HepG2 (cell line): ENCODE measurements at regions not wholly inside any gene's neighbourhood (a gene's known extent, or its start where the extent isn't known, plus 50 kb on each side); places are given as distances from the start of the nearest gene placed in this dataset.
"Not testable (repeated sequence)": the region's sequence is repeated elsewhere in the genome, so short reads cannot be mapped to it uniquely, and the experiment has no call there.

ENCODE experiments used
- ATAC-seq: fragments of 200-7000 bp; cut with Tn5 transposase; 3 replicates; pipeline ENCODE4 v1.9.1; 2020; ENCODE audit warnings: mild to moderate bottlenecking, moderate library complexity
- BruUV-seq: library from RNA; stranded (reverse); fragments of 400-500 nt; replicated peaks from 2 replicates; lab custom pipeline; 2021; lab: Mats Ljungman, UMichigan
- CTCF ChIA-PET: fragments of 300-600 bp; formaldehyde crosslinking; extraction: SDS; loops from one replicate; lab custom pipeline; 2021; ENCODE audit warnings: low total read pairs, inconsistent platforms, low intra/inter-chr PET ratio; lab: Yijun Ruan, JAX
- POLR2A ChIA-PET: fragments of 350-600 bp; sonication (Branson Sonifier 250); formaldehyde crosslinking; loops from one replicate; lab custom pipeline; 2020; ENCODE audit warnings: antibody characterized with exemption, inconsistent platforms; lab: Yijun Ruan, JAX
- DNase-seq: peaks from one replicate; pipeline ENCODE4 v3.0.0-alpha.2; 2015; ENCODE audit warnings: low spot score
- FAIRE-seq: peaks from 3 replicates; lab custom pipeline; 2011; peaks lifted over from hg19 to GRCh38; lab: Jason Lieb, UNC
- H2AFZ ChIP-seq: one replicate; pipeline ENCODE4 v1.6.1; 2011; ENCODE audit warnings: low read length, inconsistent platforms
- H3K27ac ChIP-seq: fragments of 300-600 bp; 3 replicates; pipeline ENCODE4 v1.8.0; 2011; ENCODE audit warnings: mixed run types, mild to moderate bottlenecking, mixed read lengths, low read length, inconsistent platforms; ENCODE audit not compliant: insufficient read depth; ENCODE audit errors: extremely low read length
- H3K27me3 ChIP-seq, 2 experiments: fragments of 200-600 bp in 1 of 2; 2 replicates in 1 of 2; 3 replicates in 1 of 2; pipeline versions ENCODE4 v1.6.0 to v1.8.0; 2011; ENCODE audit warnings: low read length in 2 of 2, mild to moderate bottlenecking in 2 of 2, moderate library complexity in 2 of 2, inconsistent platforms in 1 of 2; ENCODE audit not compliant: insufficient read depth in 2 of 2, control insufficient read depth in 1 of 2
- H3K36me3 ChIP-seq, 2 experiments: fragments of 200-600 bp in 1 of 2; replicated peaks in 1 of 2; 2 replicates in 1 of 2; 3 replicates in 1 of 2; pipeline versions ENCODE4 v1.5.1 to v1.8.0; 2011; ENCODE audit warnings: low read length in 2 of 2, inconsistent platforms in 1 of 2; ENCODE audit not compliant: insufficient read depth in 2 of 2, control insufficient read depth in 1 of 2
- H3K4me1 ChIP-seq: 2 replicates; pipeline ENCODE4 v1.5.1; 2012; ENCODE audit warnings: low read length, inconsistent platforms; ENCODE audit not compliant: insufficient read depth
- H3K4me2 ChIP-seq: 2 replicates; pipeline ENCODE4 v1.6.0; 2011; ENCODE audit warnings: low read depth, low read length, inconsistent platforms
- H3K4me3 ChIP-seq, 3 experiments: fragments of 200-600 bp in 1 of 3; sonication (generic), shearing (Covaris generic) in 1 of 3; replicated peaks in 1 of 3; 2 replicates each; pipeline ENCODE4 v1.5.1; 2011 to 2016; ENCODE audit warnings: low read length in 3 of 3, inconsistent platforms in 2 of 3, low read depth in 2 of 3, mild to moderate bottlenecking in 2 of 3, control low read depth in 1 of 3, mixed read lengths in 1 of 3; ENCODE audit not compliant: insufficient read depth in 1 of 3
- H3K79me2 ChIP-seq: one replicate; pipeline ENCODE4 v1.6.1; 2011; ENCODE audit warnings: low read length, inconsistent platforms; ENCODE audit not compliant: insufficient read depth
- H3K9ac ChIP-seq: 2 replicates; pipeline ENCODE4 v1.6.0; 2011; ENCODE audit warnings: mild to moderate bottlenecking, low read depth, low read length, inconsistent platforms; ENCODE audit not compliant: insufficient read depth
- H3K9me3 ChIP-seq: 2 replicates; pipeline ENCODE4 v1.5.1; 2012; ENCODE audit warnings: mild to moderate bottlenecking, low read length
- H4K20me1 ChIP-seq: 2 replicates; pipeline ENCODE4 v1.6.0; 2011; ENCODE audit warnings: inconsistent platforms, mild to moderate bottlenecking, low read length, moderate library complexity; ENCODE audit not compliant: insufficient read depth
- NR2F2 ChIP-seq: IDR thresholded peaks from 2 replicates; pipeline ENCODE4 v1.6.1; 2012; ENCODE audit warnings: low read depth, inconsistent platforms, borderline replicate concordance
- PLSCR1 ChIP-seq: sonication (generic); formaldehyde crosslinking; IDR thresholded peaks from 2 replicates; pipeline ENCODE4 v1.5.0; 2020; ENCODE audit warnings: missing genetic modification reagents, mild to moderate bottlenecking, borderline replicate concordance
- RBM39 ChIP-seq: fragments of 200-400 bp; formaldehyde crosslinking; IDR thresholded peaks from one replicate; pipeline ENCODE4 v1.6.1; 2018; ENCODE audit warnings: antibody characterized with exemption, mild to moderate bottlenecking, low read depth, low read length; ENCODE audit not compliant: poor library complexity, severe bottlenecking
- SRF ChIP-seq: IDR thresholded peaks from 2 replicates; pipeline ENCODE4 v1.6.1; 2011; ENCODE audit warnings: mild to moderate bottlenecking, low read depth, low read length, moderate library complexity
- YEATS2 ChIP-seq: sonication (generic); formaldehyde crosslinking; IDR thresholded peaks from 2 replicates; pipeline ENCODE4 v1.4.0; 2020; ENCODE audit warnings: missing genetic modification reagents, borderline replicate concordance
- ZKSCAN1 ChIP-seq: fragments of 150-350 bp; IDR thresholded peaks from 2 replicates; pipeline ENCODE4 v1.6.1; 2014; ENCODE audit warnings: low read length
- ZMYM4 ChIP-seq: sonication (generic); formaldehyde crosslinking; IDR thresholded peaks from 2 replicates; pipeline ENCODE4 v1.8.1; 2023; ENCODE audit warnings: mild to moderate bottlenecking, missing genetic modification reagents
- ZNF280D ChIP-seq: sonication (generic); formaldehyde crosslinking; IDR thresholded peaks from 2 replicates; pipeline ENCODE4 v1.5.1; 2020; ENCODE audit warnings: mild to moderate bottlenecking, missing genetic modification reagents
- ZSCAN30 ChIP-seq: sonication (generic); formaldehyde crosslinking; IDR thresholded peaks from 2 replicates; pipeline ENCODE4 v1.5.0; 2020; ENCODE audit warnings: mild to moderate bottlenecking, missing genetic modification reagents
- WGBS: methylation state at CpG from one replicate; pipeline ENCODE4 v1.1.6; 2017; ENCODE audit warnings: low lambda C conversion rate; 5-methylcytosine and 5-hydroxymethylcytosine counted together
- in situ Hi-C: cut with HindIII; loops from 2 replicates; pipeline ENCODE4 v1.10.0; 2017; ENCODE audit warnings: low pct_unique_long_range_greater_than_20kb; ENCODE audit not compliant: extremely low pct_ligation_motif_present
- intact Hi-C: fragments of 100-400 bp; cut with micrococcal nuclease; formaldehyde crosslinking; loops from one replicate; pipeline ENCODE4 v1.10.0; 2022; ENCODE audit not compliant: unreplicated experiment

GRCh38 chr22:16700390-16700789, 107.8 kb upstream of the CCT8L2 start:
- intact Hi-C loops, H3K9ac ChIP-seq, H3K4me1 ChIP-seq, H3K4me2 ChIP-seq, DNase-seq, H3K27ac ChIP-seq, in situ Hi-C loops, H3K27me3 ChIP-seq, CTCF ChIA-PET, H4K20me1 ChIP-seq, POLR2A ChIA-PET, H2AFZ ChIP-seq, H3K36me3 ChIP-seq, H3K9me3 ChIP-seq, BruUV-seq, H3K4me3 ChIP-seq, ATAC-seq, FAIRE-seq, H3K79me2 ChIP-seq: not testable (repeated sequence)
- 2% methylated on average over 4 of the region's 5 CpGs for WGBS

GRCh38 chr22:16699326-16699725, 106.7 kb upstream of the CCT8L2 start:
- H3K4me2 ChIP-seq = no peak overlapping the region
- H3K4me1 ChIP-seq = no peaks in the 10 kb centered on the region
- H3K4me3 ChIP-seq = no peak overlapping the region
- 20% methylated on average over 5 of the region's 5 CpGs for WGBS
- H4K20me1 ChIP-seq = no peaks in the 10 kb centered on the region
- no peaks in the 10 kb centered on the region for H3K36me3 ChIP-seq
- no peak for FAIRE-seq
- no peak for DNase-seq
- no TSS peak for BruUV-seq
- intact Hi-C loops = no loop called here
- no peak overlapping the region for H2AFZ ChIP-seq
- in situ Hi-C loops = no loop called here
- no peak overlapping the region for H3K9ac ChIP-seq
- no peak overlapping the region for H3K27ac ChIP-seq
- ATAC-seq = no peak
- ChIA-PET POLR2A (no interaction called here), CTCF (no interaction called here)
- H3K9me3 ChIP-seq = no peaks in the 10 kb centered on the region
- no peaks in the 10 kb centered on the region for H3K27me3 ChIP-seq
- H3K79me2 ChIP-seq = no peaks in the 10 kb centered on the region
- TF ChIP-seq ZMYM4 (CRISPR knock-in tag) (no peak), ZNF280D (no peak), RBM39 (no peak), PLSCR1 (CRISPR knock-in tag) (no peak), ZSCAN30 (CRISPR knock-in tag) (no peak), ZKSCAN1 (no peak), SRF (no peak), YEATS2 (CRISPR knock-in tag) (no peak), NR2F2 (no peak)
